ENCODE measurements at regions not wholly inside any gene's neighbourhood (a gene's known extent, or its start where the extent isn't known, plus 50 kb on each side); places are given as distances from the start of the nearest gene placed in this dataset.
"Not testable (repeated sequence)": the region's sequence is repeated elsewhere in the genome, so short reads cannot be mapped to it uniquely, and the experiment has no call there.

- Mint-ChIP-seq H3K9me3 (peaks cover 1% of the 10 kb centered on the region), H3K4me1 (no peaks in the 10 kb centered on the region), H3K27me3 (no peaks in the 10 kb centered on the region), H3K27ac (no peak overlapping the region), H3K4me3 (no peak overlapping the region), H3K36me3 (no peaks in the 10 kb centered on the region)
- no peak for DNase-seq
- CTCF ChIA-PET, result no interaction called here
Observed at GRCh38 chr4:12651876-12652275, 832.3 kb downstream of the RAB28 start.

- no peak overlapping the region for H3K4me3 Mint-ChIP-seq
- no peaks in the 10 kb centered on the region for H3K27me3 Mint-ChIP-seq
- H3K4me1 Mint-ChIP-seq, result no peaks in the 10 kb centered on the region
- no peaks in the 10 kb centered on the region for H3K9me3 Mint-ChIP-seq
- CTCF ChIA-PET, result no interaction called here
- H3K36me3 Mint-ChIP-seq, result no peaks in the 10 kb centered on the region
- no peak overlapping the region for H3K27ac Mint-ChIP-seq
- no peak for DNase-seq
Observed at GRCh38 chr4:12645732-12646131, 838.4 kb downstream of the RAB28 start.

- H3K36me3 Mint-ChIP-seq, result no peaks in the 10 kb centered on the region
- CTCF ChIA-PET, result no interaction called here
- no peak for DNase-seq
- H3K9me3 Mint-ChIP-seq, result no peaks in the 10 kb centered on the region
- H3K27ac Mint-ChIP-seq, result no peak overlapping the region
- H3K4me1 Mint-ChIP-seq, result no peaks in the 10 kb centered on the region
- no peaks in the 10 kb centered on the region for H3K27me3 Mint-ChIP-seq
- no peak overlapping the region for H3K4me3 Mint-ChIP-seq
Observed at GRCh38 chr4:12644261-12644660, 839.9 kb downstream of the RAB28 start.

GRCh38 chr4:12636191-12636590, 847.9 kb downstream of the RAB28 start:
- CTCF ChIA-PET, result no interaction called here
- DNase-seq, result no peak
- Mint-ChIP-seq H3K9me3 (peaks cover 10% of the 10 kb centered on the region), H3K27ac (no peak overlapping the region), H3K4me3 (no peak overlapping the region), H3K36me3 (no peaks in the 10 kb centered on the region), H3K4me1 (no peaks in the 10 kb centered on the region), H3K27me3 (no peaks in the 10 kb centered on the region)

- peaks cover 10% of the 10 kb centered on the region for H3K9me3 Mint-ChIP-seq
- no peaks in the 10 kb centered on the region for H3K36me3 Mint-ChIP-seq
- DNase-seq, result no peak
- H3K4me1 Mint-ChIP-seq, result no peaks in the 10 kb centered on the region
- no peaks in the 10 kb centered on the region for H3K27me3 Mint-ChIP-seq
- CTCF ChIA-PET, result no interaction called here
- no peak overlapping the region for H3K4me3 Mint-ChIP-seq
- no peak overlapping the region for H3K27ac Mint-ChIP-seq
Observed at GRCh38 chr4:12635629-12636028, 848.5 kb downstream of the RAB28 start.

- peak; percentile 81 for DNase-seq
- H3K27ac Mint-ChIP-seq, result no peak overlapping the region
- no peaks in the 10 kb centered on the region for H3K36me3 Mint-ChIP-seq
- H3K9me3 Mint-ChIP-seq, result peaks cover 10% of the 10 kb centered on the region
- no peak overlapping the region for H3K4me3 Mint-ChIP-seq
- H3K27me3 Mint-ChIP-seq, result no peaks in the 10 kb centered on the region
- no peaks in the 10 kb centered on the region for H3K4me1 Mint-ChIP-seq
- CTCF ChIA-PET, result interaction anchor here (0.6 to 1.7 kb wide), 3 partner anchors 10 to 1036 kb away, joined by 3 to 5 read pairs (median 4); no protein-coding TSS in a partner anchor
Observed at GRCh38 chr4:12633053-12633651, 851.0 kb downstream of the RAB28 start.

- CTCF ChIA-PET, result no interaction called here
- H3K4me3 Mint-ChIP-seq, result no peak overlapping the region
- DNase-seq, result no peak
- no peaks in the 10 kb centered on the region for H3K9me3 Mint-ChIP-seq
- H3K27me3 Mint-ChIP-seq, result no peaks in the 10 kb centered on the region
- no peaks in the 10 kb centered on the region for H3K4me1 Mint-ChIP-seq
- no peaks in the 10 kb centered on the region for H3K36me3 Mint-ChIP-seq
- H3K27ac Mint-ChIP-seq, result no peak overlapping the region
Observed at GRCh38 chr4:12615822-12616221, 868.3 kb downstream of the RAB28 start.

GRCh38 chr4:12612876-12613275, 871.3 kb downstream of the RAB28 start:
- Mint-ChIP-seq H3K4me3 (no peak overlapping the region), H3K27ac (no peak overlapping the region), H3K36me3 (no peaks in the 10 kb centered on the region), H3K4me1 (no peaks in the 10 kb centered on the region), H3K27me3 (no peaks in the 10 kb centered on the region), H3K9me3 (no peaks in the 10 kb centered on the region)
- CTCF ChIA-PET, result no interaction called here
- no peak for DNase-seq

GRCh38 chr4:12609212-12609875, 874.8 kb downstream of the RAB28 start:
- H3K4me1 Mint-ChIP-seq, DNase-seq, H3K27ac Mint-ChIP-seq, CTCF ChIA-PET, H3K9me3 Mint-ChIP-seq, H3K36me3 Mint-ChIP-seq, H3K27me3 Mint-ChIP-seq, H3K4me3 Mint-ChIP-seq: not testable (repeated sequence)

- Mint-ChIP-seq H3K27me3 (no peaks in the 10 kb centered on the region), H3K4me1 (no peaks in the 10 kb centered on the region), H3K4me3 (no peak overlapping the region), H3K9me3 (peaks cover 3% of the 10 kb centered on the region), H3K36me3 (no peaks in the 10 kb centered on the region), H3K27ac (no peak overlapping the region)
- DNase-seq, result no peak
- CTCF ChIA-PET, result no interaction called here
Observed at GRCh38 chr4:12595986-12596385, 888.2 kb downstream of the RAB28 start.

GRCh38 chr4:12595489-12595888, 888.7 kb downstream of the RAB28 start:
- CTCF ChIA-PET, result no interaction called here
- H3K36me3 Mint-ChIP-seq, result no peaks in the 10 kb centered on the region
- no peak overlapping the region for H3K4me3 Mint-ChIP-seq
- no peak for DNase-seq
- no peaks in the 10 kb centered on the region for H3K4me1 Mint-ChIP-seq
- no peaks in the 10 kb centered on the region for H3K27me3 Mint-ChIP-seq
- H3K27ac Mint-ChIP-seq, result no peak overlapping the region
- peaks cover 3% of the 10 kb centered on the region for H3K9me3 Mint-ChIP-seq

GRCh38 chr4:12588582-12588981, 895.6 kb downstream of the RAB28 start:
- CTCF ChIA-PET, result no interaction called here
- H3K4me3 Mint-ChIP-seq, result no peak overlapping the region
- H3K9me3 Mint-ChIP-seq, result no peaks in the 10 kb centered on the region
- H3K27me3 Mint-ChIP-seq, result no peaks in the 10 kb centered on the region
- H3K36me3 Mint-ChIP-seq, result no peaks in the 10 kb centered on the region
- H3K4me1 Mint-ChIP-seq, result no peaks in the 10 kb centered on the region
- H3K27ac Mint-ChIP-seq, result no peak overlapping the region
- DNase-seq, result no peak

- CTCF ChIA-PET, result no interaction called here
- Mint-ChIP-seq H3K36me3 (no peaks in the 10 kb centered on the region), H3K4me3 (no peak overlapping the region), H3K27me3 (no peaks in the 10 kb centered on the region), H3K9me3 (no peaks in the 10 kb centered on the region), H3K27ac (no peak overlapping the region), H3K4me1 (no peaks in the 10 kb centered on the region)
- DNase-seq, result no peak
Observed at GRCh38 chr4:12586242-12587006, 897.7 kb downstream of the RAB28 start.

- H3K27me3 Mint-ChIP-seq, result no peaks in the 10 kb centered on the region
- H3K36me3 Mint-ChIP-seq, result no peaks in the 10 kb centered on the region
- H3K4me1 Mint-ChIP-seq, result no peaks in the 10 kb centered on the region
- H3K9me3 Mint-ChIP-seq, result no peaks in the 10 kb centered on the region
- CTCF ChIA-PET, result no interaction called here
- no peak for DNase-seq
- H3K4me3 Mint-ChIP-seq, result no peak overlapping the region
- no peak overlapping the region for H3K27ac Mint-ChIP-seq
Observed at GRCh38 chr4:12584116-12584875, 899.8 kb downstream of the RAB28 start.

All from activated naive CD4-positive, alpha-beta T cell treated with anti-CD3 and anti-CD28 coated beads, Interleukin-2, amount 10 ng/mL, durations not matched to agents 7 days and 5 days (primary cell).